ENCODE measurements at regions not wholly inside any gene's neighbourhood (a gene's known extent, or its start where the extent isn't known, plus 50 kb on each side); places are given as distances from the start of the nearest gene placed in this dataset.

GRCh38 chr5:6142353-6142752 is 236.0 kb downstream of the MED10 start:
- H3K4me3 ChIP-seq (replicated peaks in 1 of 2; ENCODE audit: low read depth in 2 of 2, low read length in 2 of 2), result no peak overlapping the region
- TF ChIP-seq CTCF (IDR thresholded peaks at IDR 0.05; ENCODE audit: low read depth, low read length), result no peak
- DNase-seq (ENCODE audit: low read depth in 2 of 2), result no peak

- H3K4me3 ChIP-seq (replicated peaks in 1 of 2; ENCODE audit: low read depth in 2 of 2, low read length in 2 of 2), result no peak overlapping the region
- DNase-seq (ENCODE audit: low read depth in 2 of 2), result no peak
- TF ChIP-seq CTCF (IDR thresholded peaks at IDR 0.05; ENCODE audit: low read depth, low read length), result no peak
Observed at GRCh38 chr5:6140219-6140618, 238.1 kb downstream of the MED10 start.

DNA sequence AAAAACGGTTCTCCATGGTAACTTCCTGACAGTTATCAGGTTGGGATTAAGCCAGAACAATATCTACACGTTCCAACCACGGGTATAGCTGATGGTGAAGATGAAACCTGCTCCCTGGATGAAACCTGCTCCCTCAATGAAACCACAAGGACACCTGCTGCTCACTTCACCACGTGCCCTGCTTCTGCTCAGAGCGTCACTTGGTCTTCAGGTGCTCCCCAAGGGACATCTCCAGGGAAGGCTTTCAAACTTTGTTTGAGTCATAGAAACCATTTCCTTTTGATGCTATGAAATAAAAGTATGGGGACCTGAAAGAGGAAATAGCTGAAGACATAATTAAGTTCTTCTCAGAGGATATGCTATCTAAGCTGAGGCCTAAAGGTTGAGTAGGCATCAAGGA is 242.4 kb downstream of the MED10 start:
- H3K4me3 ChIP-seq (replicated peaks in 1 of 2; ENCODE audit: low read depth in 2 of 2, low read length in 2 of 2), result no peak overlapping the region
- no peak for TF ChIP-seq CTCF (IDR thresholded peaks at IDR 0.05; ENCODE audit: low read depth, low read length)
- no peak for DNase-seq (ENCODE audit: low read depth in 2 of 2)

DNA sequence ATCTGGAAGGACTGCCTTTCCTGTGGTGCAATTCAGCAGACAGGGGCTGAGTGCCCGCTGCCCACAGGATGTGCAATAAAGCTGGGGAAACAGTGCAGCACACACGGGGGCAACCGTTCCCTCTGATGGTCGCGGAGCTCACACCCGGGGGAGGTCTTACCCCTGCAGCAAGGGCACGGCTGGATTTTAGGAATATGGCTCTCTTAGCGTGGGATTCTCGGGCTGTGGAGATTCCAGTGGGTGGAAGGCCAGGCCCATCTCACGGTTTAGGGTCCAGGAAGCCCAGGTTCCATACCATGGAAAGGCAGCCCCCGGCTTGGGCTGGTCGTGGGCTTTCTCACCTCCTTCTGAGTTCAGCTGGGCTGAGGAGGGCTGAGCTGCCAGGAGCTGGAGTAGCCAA is 244.1 kb downstream of the MED10 start:
- no peak for TF ChIP-seq CTCF (IDR thresholded peaks at IDR 0.05; ENCODE audit: low read depth, low read length)
- no peak overlapping the region for H3K4me3 ChIP-seq (replicated peaks in 1 of 2; ENCODE audit: low read depth in 2 of 2, low read length in 2 of 2)

DNA sequence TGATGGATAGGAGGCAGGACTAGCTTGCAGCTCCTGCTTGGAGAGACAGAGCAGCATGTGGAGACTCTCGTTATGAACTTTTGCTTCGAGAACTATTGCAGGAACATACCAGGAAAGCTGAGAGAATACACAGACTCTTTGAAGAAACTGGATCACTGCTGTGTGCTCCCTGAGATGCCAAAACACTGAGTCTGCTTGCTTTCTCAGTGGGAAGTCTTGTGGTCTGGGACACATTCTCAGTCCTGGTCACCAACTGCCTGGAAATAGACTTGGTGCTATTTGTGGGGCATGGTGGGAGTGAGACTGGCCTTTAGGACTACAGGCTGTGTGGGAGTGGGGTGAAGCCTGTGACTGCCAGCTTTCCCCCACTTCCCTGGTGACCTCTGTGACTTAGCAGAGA is 252.6 kb downstream of the MED10 start:
- DNase-seq (ENCODE audit: low read depth in 2 of 2), result no peak
- H3K4me3 ChIP-seq (replicated peaks in 1 of 2; ENCODE audit: low read depth in 2 of 2, low read length in 2 of 2), result no peak overlapping the region
- no peak for TF ChIP-seq CTCF (IDR thresholded peaks at IDR 0.05; ENCODE audit: low read depth, low read length)

More for the DNA sequence above, 244.1 kb downstream of the MED10 start:
- DNase-seq (ENCODE audit: low read depth in 2 of 2), result no peak

- no peak for DNase-seq (ENCODE audit: low read depth in 2 of 2)
- no peak for TF ChIP-seq CTCF (IDR thresholded peaks at IDR 0.05; ENCODE audit: low read depth, low read length)
- H3K4me3 ChIP-seq (replicated peaks in 1 of 2; ENCODE audit: low read depth in 2 of 2, low read length in 2 of 2), result no peak overlapping the region
Observed at GRCh38 chr5:6118691-6119090, 259.7 kb downstream of the MED10 start.

DNA sequence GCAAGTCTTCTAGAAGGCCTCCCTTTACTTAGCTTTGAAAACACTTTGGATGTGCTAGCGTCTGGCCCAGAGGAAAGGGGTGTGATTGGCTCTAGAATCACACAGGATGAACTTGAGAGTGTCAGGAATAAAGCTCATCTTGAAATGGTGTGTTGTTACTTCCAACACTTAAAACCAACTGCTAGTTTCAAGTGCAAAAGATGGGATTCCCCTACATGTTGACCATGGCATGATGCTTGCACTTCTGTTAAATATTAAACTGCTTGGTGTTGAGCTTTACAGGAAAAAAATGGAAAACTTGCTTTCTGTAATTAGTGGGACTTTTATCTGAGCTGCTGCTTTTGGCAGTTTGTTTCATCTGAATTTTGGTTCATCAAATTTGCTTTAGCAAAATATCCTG is 261.1 kb downstream of the MED10 start:
- no peak for TF ChIP-seq CTCF (IDR thresholded peaks at IDR 0.05; ENCODE audit: low read depth, low read length)
- no peak for DNase-seq (ENCODE audit: low read depth in 2 of 2)
- H3K4me3 ChIP-seq (replicated peaks in 1 of 2; ENCODE audit: low read depth in 2 of 2, low read length in 2 of 2), result no peak overlapping the region
